ENCODE measurements at regions not wholly inside any gene's neighbourhood (a gene's known extent, or its start where the extent isn't known, plus 50 kb on each side); places are given as distances from the start of the nearest gene placed in this dataset.
"Not testable (repeated sequence)": the region's sequence is repeated elsewhere in the genome, so short reads cannot be mapped to it uniquely, and the experiment has no call there.

DNA sequence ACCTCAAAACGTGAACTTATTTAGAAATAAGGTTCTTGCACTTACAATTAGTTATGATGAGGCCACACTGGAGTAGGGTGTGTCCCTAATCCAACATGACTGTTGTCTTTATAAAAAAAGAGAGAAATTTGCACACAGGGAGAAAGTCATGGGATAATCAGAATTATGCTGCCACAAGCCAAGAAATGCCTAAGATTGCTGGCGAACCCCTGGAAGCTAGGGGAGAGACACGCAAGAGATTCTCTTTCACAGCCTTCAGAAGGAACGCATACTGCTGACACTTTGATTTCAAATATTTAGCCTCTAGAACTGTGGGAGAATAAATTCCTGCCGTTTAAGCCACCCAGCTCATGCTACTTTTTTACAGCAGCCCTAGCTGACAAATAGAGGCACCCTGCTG, 138.3 kb downstream of the CCDC71L start:
- DNase-seq, result no peak

DNA sequence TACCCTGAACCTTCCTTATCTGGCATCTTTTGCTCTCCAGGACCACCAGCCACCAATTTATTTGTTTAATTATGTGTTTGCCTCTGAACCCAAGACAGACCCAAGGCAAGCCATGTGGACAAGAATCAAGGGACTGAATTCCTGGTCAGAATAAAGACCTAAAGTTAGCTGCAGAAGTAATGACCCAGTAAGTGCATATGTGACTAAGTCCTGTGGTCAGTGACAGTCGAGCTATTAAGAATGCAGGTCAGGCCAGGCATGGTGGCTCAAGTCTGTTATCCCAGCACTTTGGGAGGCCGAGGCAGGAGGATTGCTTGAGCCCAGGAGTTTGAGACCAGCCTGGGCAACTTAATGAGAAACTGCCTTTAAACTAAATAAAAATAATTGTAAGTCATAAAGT, 139.4 kb downstream of the CCDC71L start:
- no peak for DNase-seq

DNA sequence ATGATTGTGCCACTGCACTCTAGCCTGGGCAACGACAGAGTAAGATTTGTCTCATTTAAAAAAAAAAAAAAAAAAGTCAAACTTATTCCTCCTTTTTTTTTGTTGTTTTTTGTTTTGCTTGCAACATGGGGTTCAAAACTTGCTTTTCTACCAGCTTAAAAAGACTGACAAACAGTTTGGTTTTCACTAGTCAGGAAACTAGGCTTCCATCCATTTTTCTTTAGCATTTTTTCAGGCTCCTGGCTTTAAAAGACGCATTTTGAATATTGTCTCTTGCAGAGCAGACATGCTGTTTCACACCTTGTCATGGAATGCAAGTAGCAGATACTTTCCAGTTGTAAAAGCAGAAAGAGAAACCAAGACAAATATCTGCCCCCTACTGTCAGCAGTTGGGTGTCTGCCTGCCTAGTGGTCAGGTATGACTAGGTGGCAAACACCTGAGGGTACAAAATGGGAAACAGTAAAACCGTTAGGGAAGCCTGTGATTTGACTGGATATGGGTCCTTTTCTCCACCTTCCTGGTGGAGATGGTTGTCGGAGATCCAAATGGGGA, 139.9 kb downstream of the CCDC71L start:
- no peak for DNase-seq

DNA sequence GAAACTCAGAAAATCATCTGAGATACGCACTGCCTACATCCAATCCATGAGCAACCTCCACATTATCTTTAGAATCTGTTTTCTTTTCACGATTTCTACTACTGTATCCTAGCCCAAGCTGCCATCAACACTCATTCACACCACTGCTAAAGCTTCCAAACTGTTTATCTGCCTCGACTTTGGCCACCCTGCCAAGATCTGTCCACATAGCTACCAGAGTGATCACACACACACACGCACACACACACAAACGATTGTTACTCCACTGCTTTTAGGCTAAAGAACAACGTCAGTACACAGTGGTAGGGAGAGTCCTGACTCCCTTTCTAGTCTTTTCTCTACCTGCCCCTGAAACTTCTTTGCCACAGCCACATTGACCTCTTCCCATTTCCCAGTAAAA, 142.0 kb downstream of the CCDC71L start:
- DNase-seq, result no peak

DNA sequence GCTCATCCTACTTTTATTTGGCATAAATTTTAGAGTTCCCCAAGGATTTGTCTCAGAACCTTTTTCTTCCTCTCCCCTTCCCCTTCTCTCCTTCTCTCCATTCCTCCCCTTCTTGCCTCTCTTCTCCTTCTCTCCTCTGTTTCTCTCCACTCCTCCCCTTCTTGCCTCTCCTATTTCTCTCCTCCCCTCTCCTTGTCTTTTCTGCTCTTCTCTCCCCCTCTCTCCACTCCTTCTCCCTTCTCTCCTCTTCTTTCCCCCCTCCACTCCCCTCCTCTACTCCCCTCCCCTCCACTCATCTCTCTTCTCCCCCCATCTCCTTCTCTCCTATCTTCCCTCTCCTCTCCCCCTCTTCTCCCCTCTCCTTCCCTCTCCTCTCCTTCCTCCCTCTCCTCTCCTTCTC, 142.7 kb downstream of the CCDC71L start:
- no peak for DNase-seq

DNA sequence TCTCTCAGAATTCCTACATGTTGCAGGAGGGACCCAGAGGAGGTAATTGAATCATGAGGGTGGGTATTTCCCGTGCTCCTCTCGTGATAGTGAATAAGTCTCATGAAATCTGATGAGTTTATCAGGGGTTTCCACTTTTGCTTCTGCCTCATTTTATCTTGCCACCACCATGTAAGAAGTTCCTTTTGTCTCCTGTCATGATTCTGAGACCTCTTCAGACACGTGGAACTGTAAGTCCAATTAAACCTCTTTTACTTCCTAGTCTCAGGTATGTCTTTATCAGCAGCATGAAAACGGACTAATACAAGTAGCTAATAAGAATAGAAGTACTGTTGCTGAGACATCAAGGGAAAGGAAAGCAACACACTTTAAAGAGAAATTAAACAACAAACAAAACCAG, 143.4 kb downstream of the CCDC71L start:
- DNase-seq, result no peak

DNA sequence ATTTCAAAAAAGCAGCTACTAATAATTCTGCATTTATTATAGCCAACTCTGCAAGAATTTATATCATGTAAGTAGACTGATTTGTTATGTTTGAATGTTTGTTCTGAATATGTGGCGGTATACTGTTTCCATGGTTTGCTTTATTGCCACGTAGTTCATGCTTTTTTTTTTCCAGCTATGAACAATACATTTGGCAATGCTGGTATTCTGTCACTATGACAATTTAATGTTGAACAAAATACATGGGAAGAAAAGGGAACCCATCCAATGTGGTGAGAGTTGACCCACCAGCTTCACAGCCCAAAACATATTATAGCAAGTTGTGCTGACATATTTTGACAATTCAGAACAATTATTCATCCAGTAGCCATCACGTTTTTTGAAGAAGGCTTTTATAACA, 145.6 kb downstream of the CCDC71L start:
- DNase-seq, result no peak

DNA sequence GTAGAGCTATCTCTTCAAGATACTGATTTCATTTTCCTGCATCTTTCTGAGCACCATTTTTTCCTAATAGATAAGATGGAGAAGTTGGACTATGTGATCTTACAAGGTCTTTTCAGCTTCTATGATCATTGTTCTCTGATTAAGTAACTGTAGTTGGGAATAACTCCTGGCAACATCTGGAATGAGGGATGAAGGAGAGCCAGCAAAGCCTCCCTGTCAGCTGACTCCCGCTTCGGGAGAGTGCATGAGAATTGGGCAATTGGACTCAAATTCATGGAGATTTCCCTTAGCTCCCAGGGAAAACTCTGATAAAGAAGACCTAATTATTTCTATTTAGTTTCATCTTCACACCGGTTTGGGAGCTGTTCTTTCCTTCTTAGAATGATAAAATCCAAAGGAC, 146.1 kb downstream of the CCDC71L start:
- DNase-seq, result no peak

DNA sequence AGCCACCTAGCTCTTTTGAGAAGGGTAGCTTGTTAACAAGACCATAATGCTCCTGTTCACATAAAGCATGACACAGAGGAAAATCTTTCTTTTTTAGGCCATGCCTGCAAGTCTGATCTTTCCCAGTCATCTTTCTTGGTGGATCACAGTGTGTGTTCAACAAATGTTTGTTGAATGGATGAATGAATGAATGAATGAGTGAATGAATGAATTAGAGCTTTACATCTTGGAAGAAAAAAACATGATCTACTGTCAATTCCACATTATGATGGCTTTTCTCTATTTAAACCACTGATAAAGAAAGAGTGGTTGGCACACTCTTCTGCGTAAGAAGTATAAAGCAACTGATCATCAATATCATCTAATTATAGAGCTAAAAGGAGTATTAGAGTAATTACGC, 148.7 kb downstream of the CCDC71L start:
- DNase-seq, result no peak

DNA sequence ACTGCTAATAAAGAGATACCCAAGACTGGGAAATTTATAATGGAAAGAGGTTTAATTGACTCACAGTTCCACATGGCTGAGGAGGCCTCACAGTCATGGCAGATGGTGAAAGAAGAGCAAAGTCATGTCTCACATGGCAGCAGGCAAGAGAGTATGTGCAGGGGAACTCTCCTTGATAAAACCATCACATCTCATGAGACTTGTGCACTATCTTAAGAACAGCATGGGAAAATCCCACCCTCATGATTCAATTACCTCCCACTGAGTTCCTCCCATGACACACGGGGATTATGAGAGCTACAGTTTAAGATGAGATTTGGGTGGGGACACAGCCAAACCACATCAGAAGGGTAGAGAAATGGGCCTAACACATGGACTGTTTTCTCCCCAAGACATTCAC, 156.3 kb downstream of the CCDC71L start:
- peak; percentile 29 for DNase-seq

DNA sequence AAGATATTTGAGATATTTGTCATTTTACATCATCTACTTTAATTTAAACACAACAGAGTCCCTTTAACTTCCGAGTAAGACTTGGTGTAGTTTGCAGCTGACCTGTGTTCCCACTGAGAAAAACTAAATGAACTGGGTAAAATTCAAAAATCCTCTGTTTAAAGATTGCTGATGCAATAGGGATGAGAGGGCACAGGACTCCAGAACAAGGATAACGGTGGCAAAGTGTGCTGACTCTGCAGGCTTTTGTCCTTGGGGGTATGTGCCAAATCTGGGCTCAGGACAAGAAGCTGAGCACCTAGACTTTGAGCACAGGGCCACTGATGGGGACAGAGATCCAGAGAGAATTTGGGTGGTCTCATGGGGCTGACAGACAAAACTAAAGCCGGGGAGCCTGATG, 156.8 kb downstream of the CCDC71L start:
- no peak for DNase-seq

DNA sequence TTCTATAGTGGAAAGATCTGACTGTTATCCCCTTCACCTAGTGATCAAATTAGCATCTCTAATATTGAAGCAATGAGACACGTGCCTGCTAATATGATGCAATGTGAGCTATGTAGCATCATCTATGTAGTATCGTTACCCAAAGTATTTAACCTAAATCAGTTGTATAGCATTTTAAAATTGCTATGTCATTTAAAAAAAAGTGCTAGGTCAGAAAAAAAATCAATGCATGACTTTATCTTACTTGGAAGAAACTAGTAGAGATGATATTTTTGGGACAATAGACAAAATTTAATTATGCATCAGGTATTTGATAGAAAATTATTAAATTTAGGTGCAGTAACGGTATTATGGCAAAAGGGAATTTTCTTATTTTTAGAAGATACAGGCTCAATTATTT, 157.3 kb downstream of the CCDC71L start:
- no peak for DNase-seq

DNA sequence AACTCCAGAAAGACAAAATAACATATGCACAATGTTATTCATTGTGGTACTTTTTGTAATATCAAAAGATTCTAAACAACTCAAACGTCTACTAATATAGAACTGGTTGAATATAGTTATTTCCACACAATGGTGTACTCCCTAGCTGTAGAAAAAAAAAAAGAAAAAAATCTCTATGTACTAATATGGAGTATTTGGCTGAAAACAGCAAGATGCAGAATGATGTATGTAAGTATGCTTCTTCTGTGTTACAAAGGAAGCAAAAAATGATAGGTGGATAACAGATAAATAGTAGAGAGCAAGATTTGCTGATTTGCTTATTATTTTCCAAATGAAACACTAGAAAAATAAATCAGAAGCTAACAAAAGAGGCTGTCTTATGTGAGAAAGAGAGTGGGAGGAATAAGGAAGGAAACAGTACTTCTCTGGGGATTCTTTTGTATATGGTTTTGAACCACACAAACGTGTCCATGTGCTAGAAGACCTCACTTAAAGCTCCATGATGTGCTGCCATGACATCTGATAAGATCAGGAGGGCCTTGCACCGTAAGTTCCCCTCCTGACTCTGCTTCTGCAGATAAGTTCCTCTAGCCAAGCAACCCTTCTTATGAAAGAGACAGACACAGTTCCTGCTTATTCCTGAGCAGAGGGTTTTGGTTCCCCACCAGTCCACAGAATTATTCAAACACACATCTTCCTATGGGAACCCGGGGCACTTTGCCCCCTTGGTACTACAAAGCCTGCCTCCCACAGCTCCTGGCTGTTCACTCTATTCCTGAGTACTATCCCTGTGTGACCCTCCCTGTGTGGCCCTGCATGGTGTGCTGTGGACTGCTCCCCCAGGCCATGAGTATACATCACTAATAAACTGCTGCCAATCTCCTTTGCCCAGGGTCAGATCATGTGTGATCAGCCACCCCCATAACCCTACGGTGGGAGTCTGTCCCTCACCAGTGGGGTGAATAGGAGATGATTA, 159.1 kb downstream of the CCDC71L start:
- no peak for DNase-seq

DNA sequence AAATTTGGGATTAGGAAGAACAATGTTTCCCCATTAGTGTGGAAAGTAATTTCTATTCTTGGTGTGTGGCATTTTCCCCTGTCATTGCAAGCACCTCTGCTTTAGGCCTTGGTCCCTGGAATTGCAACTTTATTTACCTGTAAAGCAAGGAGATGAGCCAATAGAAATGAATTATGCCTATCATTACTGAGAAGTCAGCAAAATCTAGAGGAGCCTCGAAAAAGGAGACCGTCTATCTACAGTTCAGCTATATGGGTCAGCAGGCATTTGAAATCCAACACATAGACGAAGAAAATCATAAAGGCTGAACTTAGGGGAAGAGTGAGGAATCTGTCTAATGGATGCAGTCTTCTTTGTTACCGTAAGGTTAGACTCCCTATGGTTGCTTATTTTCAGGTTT, 161.1 kb downstream of the CCDC71L start:
- no peak for DNase-seq

DNA sequence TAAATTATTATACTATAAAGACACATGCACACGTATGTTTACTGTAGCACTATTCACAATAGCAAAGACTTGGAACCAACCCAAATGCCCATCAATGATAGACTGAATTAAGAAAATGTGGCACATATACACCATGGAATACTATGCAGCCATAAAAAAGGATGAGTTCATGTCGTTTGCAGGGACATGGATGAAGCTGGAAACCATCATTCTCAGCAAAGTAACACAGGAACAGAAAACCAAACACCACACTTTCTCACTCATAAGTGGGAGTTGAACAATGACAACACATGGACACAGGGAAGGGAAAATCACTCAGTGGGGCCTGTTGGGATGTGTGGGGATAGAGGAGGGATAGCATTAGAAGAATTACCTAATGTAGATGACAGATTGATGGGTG, 163.0 kb downstream of the CCDC71L start:
- not testable (repeated sequence) for DNase-seq

DNA sequence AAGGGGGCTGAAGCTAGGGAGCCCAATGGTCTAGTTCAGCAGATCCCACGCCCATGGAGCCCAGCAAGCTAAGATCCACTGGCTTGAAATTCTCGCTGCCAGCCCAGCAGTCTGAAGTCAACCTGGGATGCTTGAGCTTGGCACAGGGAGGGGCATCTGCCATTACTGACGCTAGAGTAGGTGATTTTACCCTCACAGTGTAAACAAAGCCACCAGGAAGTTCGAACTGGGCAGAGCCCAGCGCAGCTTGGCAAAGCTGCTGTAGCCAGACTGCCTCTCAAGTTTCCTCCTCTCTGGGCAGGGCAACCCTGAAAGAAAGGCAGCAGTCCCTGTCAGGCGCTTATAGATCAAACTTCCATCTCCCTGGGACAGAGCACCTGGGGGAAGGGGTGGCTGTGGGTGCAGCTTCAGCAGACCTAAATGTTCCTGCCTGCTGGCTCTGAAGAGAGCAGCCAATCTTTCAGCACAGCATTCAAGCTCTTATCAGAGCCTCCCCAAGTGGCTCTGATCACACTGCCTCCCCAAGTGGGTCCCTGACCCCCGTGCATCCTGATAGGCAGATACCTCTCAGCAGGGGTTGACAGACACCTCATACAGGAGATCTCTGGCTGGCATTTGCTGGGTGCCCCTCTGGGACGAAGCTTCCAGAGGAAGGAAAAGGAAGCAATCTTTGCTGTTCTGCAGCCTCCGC, 167.8 kb downstream of the CCDC71L start:
- DNase-seq, result no peak

DNA sequence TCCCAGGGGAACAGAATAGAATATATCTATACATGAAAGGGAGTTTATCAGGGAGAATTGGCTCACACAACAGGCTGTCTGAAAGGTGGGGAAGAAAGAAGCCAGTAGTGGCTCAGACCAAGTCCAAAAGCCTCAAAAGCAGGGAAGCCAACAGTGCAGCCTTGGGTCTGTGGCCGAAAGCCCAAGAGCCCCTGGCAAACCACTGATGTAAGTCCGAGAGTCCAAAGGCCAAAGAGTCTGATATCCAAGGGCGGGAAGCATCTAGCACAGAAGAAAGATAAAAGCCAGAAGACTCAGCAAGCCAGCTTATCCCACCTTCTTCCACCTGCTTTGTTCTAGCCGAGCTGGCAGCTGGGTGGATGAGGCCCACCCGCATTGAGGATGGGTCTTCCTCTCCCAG, 172.5 kb downstream of the CCDC71L start:
- DNase-seq, result no peak

DNA sequence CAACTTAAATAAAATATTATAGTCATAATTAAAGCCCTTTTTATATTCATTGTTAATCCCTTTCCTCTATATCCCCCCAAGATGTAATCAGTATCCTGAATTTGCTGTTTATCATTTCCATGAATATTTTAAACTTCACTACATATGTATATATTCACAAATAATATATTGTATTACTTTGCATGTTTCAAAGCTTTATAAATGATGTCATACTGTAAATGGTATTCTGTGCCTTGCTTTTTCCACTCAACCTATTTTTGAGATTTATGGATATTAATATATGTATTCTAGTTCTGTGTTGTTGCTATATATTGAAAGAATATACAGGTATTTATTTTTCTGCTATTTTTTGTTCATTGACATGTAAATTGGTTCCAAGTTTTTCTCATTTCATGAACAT, 173.1 kb downstream of the CCDC71L start:
- no peak for DNase-seq

DNA sequence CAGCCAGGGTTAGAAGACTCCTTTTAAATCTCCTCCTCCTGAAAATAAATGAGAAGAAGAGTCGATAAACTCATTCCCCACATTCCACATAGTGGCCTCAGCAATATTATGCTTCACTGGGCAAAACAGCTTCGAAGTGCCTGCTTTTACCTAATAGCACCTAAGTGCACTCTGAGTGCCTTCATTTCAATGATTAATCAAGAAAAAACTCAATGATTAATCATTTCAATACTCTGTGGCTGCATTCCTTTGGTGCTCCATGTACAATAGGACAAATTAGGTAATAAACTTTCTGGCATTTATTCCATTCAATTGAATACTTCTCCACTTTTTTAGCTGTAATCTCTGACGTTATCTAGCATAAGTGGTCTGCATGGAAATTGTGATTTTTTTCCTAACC, 174.6 kb downstream of the CCDC71L start:
- peak; percentile 91 for DNase-seq

DNA sequence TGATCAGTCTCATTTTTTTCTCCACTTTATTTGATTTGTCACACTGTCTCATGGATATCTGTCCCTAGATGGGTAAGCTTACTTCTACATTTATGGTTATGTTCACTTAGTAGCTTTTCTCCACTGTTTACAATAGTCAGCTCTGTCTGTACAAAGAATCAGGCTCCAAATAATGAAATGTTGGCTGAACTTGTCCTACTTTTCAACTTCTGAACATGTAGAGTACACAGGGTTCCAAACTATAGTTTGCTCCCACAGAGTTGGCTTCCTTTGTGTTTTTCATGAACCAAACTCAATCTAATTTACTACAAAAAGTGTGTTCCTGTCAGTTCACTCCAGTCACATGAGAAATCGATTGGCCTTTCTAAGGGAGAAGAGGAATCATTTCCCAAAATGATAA, 175.0 kb downstream of the CCDC71L start:
- no peak for DNase-seq

DNA sequence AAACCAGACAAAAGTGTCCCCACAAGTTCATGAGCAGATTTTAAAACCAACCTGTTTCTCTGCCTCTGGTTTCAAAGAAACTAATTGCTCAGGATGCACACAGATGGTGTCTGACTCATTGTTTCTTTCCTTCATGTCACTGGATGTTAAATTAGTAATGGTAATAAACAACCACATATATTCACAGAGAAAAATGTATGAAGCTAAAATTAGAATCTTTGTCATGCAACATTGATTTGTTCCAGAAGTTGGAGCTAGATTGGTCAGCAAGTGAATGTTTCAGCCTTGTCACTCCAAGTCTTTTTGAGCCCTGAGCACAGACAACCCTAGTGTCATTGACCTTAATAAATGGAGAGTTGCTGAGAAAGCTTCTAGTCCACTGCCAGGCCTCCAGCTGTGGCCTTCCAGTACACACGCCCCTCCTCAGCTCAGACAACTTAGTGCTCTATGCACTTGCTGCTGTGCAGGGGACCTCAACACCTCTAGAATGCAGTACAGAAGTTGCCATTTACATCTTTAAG, 175.9 kb downstream of the CCDC71L start:
- peak; percentile 89 for DNase-seq

DNA sequence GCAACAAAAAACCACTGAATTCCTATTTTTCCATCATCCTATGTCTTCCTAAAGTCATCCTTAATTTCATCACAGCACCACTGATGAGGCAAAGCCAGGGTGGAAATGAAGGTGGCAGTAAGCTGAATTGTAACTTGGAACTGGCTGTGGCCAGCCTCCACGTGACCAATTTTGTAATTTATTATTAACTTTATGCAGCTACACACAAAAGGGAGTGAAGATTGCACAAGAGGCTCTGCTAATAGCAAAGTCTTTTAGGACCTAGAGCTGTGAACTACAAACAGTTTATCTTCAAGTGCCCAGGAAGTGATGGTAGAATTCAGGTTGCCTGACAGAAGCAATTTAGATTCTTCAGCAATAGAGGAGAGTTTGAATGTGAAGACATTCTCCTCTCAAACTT, 176.4 kb downstream of the CCDC71L start:
- peak; percentile 39 for DNase-seq

DNA sequence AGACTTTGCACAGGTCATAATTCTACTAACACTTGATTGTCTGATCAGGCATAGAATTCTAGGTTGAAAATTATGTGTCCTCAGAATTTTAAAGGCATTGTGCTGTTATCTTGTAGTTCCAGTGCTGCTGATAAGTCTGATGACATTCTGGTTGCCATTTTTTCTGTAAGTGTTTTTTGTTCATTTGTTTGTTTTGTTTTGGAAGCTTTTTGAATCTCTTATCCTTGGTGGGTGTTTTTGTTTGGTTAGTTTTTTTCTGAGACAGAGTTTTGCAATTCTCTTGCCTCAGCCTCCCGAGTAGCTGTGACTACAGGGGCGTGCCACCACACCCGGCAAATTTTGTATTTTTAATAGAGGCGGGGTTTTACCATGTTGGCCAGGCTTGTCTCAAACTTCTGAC, 178.9 kb downstream of the CCDC71L start:
- no peak for DNase-seq

DNA sequence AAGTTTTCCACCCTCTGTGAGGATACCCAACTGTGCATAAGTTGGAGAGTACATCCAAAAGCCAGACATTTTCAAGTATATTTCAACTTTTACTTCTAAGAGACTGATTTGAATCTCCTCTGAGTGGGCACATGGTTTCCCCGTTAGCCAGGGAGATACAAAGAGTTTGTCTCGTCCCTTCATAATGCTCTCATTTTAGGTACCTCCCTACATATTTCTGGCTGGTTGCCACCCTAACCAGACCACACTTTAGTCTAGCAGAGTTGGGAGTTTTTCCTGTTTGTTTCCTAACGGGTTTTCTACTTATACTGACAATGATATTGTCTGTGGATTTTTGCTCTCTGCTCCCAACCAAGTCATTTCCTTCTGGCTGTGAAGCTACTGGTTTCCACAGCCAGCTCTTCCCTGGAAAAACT, 180.3 kb downstream of the CCDC71L start:
- DNase-seq, result no peak
